GM23338 (cell line): ENCODE measurements at regions not wholly inside any gene's neighbourhood (a gene's known extent, or its start where the extent isn't known, plus 50 kb on each side); places are given as distances from the start of the nearest gene placed in this dataset.

Experiments used
- CREB1 ChIP-seq: fragments of 250-450 bp; sonication (Bioruptor Pico); IDR thresholded peaks from 2 replicates; pipeline ENCODE4 v1.5.0; 2020; ENCODE audit warnings: low read depth, mild to moderate bottlenecking, moderate library complexity
- CTCF ChIP-seq, 2 experiments: fragments of 200-600 bp in 1 of 2; sonication (generic) in 1 of 2; conservative IDR thresholded peaks; 2 replicates each; pipeline versions ENCODE4 v1.5.1 to v1.6.1; 2016 to 2017; ENCODE audit warnings: antibody characterized with exemption in 2 of 2, low read depth in 2 of 2, mild to moderate bottlenecking in 2 of 2, moderate library complexity in 1 of 2
- EZH2 ChIP-seq: fragments of 200-600 bp; sonication (generic); IDR thresholded peaks from one replicate; pipeline ENCODE4 v1.8.0; 2017; ENCODE audit warnings: antibody characterized with exemption, mild to moderate bottlenecking, low read depth; ENCODE audit not compliant: unreplicated experiment
- EZH2phosphoT487 ChIP-seq: fragments of 200-600 bp; sonication (generic); IDR thresholded peaks from one replicate; pipeline ENCODE4 v1.8.1; 2018; ENCODE audit warnings: antibody characterized with exemption; ENCODE audit not compliant: unreplicated experiment
- NANOG ChIP-seq: IDR thresholded peaks from 2 replicates; pipeline ENCODE4 v1.6.1; 2016; ENCODE audit warnings: antibody characterized with exemption, borderline replicate concordance
- POLR2AphosphoS5 ChIP-seq: IDR thresholded peaks from 2 replicates; pipeline ENCODE4 v1.6.1; 2016; ENCODE audit warnings: antibody characterized with exemption, low read depth

- TF ChIP-seq CTCF (conservative IDR thresholded peaks at IDR 0.05; ENCODE audit: low read depth in 2 of 2) (peak; percentile 50 to 69), POLR2AphosphoS5 (no peak), CREB1 (CRISPR knock-in tag) (no peak), EZH2 (no peak), NANOG (no peak), EZH2phosphoT487 (no peak)
These were observed 257.9 kb downstream of the BCL11A start for GRCh38 chr2:60295636-60295962.
